ENCODE measurements at regions not wholly inside any gene's neighbourhood (a gene's known extent, or its start where the extent isn't known, plus 50 kb on each side); places are given as distances from the start of the nearest gene placed in this dataset.

GRCh38 chr9:79809316-79809876, 237.6 kb downstream of the TLE4 start:
- TF ChIP-seq EZH2 (IDR thresholded peaks at IDR 0.05) (no peak), POLR2AphosphoS5 (IDR thresholded peaks at IDR 0.05; ENCODE audit: borderline replicate concordance, low read depth, low read length) (no peak)
